Fibroblast of skin of right biceps (primary cell): ENCODE measurements at regions not wholly inside any gene's neighbourhood (a gene's known extent, or its start where the extent isn't known, plus 50 kb on each side); places are given as distances from the start of the nearest gene placed in this dataset.

Experiments used
- DNase-seq: peaks from one replicate; pipeline ENCODE4 v3.0.0-alpha.2; 2013

DNA sequence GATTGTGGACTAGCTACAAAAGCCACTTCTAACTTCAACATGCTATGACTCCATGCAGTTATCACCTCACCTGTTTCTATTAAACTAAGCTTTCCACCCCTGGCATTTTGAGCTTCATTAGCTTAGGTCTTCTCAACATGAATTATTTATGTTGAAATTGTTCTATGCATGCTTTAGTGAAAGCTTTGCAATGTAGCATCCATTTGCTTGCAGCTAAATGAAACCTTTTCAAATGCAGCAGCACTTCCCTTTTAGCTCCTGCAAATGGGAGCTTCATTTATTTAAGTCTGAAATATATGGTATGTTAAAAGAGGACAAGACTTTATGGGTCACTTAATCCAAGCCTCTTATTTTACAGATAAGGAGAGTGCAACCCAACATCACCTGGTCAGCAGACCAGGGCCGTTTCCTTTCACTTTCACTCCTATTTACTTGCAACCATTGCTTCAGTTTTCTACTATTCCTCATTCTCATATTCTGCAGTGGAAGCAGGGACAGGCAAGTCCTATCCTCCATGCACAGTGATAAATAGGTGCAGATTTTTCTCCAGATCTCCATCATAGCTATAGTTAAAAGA, 56.4 kb upstream of the SAMSN1 start:
- DNase-seq, result no peak

GRCh38 chr21:14600569-14601297, 54.6 kb upstream of the SAMSN1 start:
- DNase-seq, result no peak

DNA sequence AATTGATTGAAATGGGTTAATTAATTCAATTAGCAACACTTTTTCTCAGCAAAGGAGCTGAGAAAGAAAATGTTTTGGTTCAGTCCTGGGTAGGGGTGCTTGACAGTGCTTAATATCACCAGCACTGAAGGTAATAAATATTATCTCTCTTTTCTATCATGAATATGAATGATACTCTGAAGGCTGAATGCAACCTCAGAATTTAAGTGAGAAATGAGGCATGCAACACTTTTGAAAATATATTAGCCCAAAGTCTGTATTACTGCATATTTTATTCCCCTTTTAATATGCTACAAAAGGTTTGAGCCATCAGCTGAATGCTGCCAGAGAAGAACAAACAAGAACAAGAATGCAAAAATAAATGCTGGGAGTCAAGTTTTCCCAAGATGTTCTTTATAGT, 52.0 kb upstream of the SAMSN1 start:
- DNase-seq, result no peak
